HEK293 (cell line): ENCODE measurements at regions not wholly inside any gene's neighbourhood (a gene's known extent, or its start where the extent isn't known, plus 50 kb on each side); places are given as distances from the start of the nearest gene placed in this dataset.

Source experiments
- CTCF ChIA-PET: fragments of 350-600 bp; formaldehyde crosslinking; extraction: SDS; loops from one replicate; lab custom pipeline; 2021; ENCODE audit warnings: antibody characterized with exemption; lab: Yijun Ruan, JAX
- POLR2A ChIA-PET: fragments of 300-600 bp; formaldehyde crosslinking; extraction: SDS; loops from one replicate; lab custom pipeline; 2020; ENCODE audit warnings: antibody characterized with exemption, inconsistent platforms; lab: Yijun Ruan, JAX
- H3K27ac ChIP-seq: fragments of 200-500 bp; sonication (Bioruptor generic); 2 replicates; pipeline ENCODE4 v1.5.1; 2014; ENCODE audit warnings: low read depth, low read length, control low read depth, inconsistent platforms; ENCODE audit errors: extremely low read depth
- H3K36me3 ChIP-seq, 2 experiments: fragments of 200-500 bp in 1 of 2; sonication (Bioruptor generic) in 1 of 2; 1 replicate in 1 of 2; 2 replicates in 1 of 2; pipeline ENCODE4 v1.5.1; 2014 to 2017; ENCODE audit warnings: inconsistent platforms in 2 of 2, low read length in 2 of 2; ENCODE audit not compliant: control insufficient read depth in 2 of 2, insufficient read depth in 1 of 2
- H3K4me1 ChIP-seq: fragments of 200-500 bp; sonication (Bioruptor generic); 2 replicates; pipeline ENCODE4 v1.5.1; 2014; ENCODE audit warnings: mild to moderate bottlenecking, low read length, inconsistent platforms; ENCODE audit not compliant: control insufficient read depth, insufficient read depth
- H3K4me3 ChIP-seq: 2 replicates; pipeline ENCODE4 v1.5.1; 2011; ENCODE audit warnings: low read depth, mild to moderate bottlenecking, control low read depth, low read length, moderate library complexity
- H3K9me3 ChIP-seq: fragments of 200-500 bp; sonication (Bioruptor generic); 2 replicates; pipeline ENCODE4 v1.5.1; 2014; ENCODE audit warnings: low read depth, low read length, inconsistent platforms; ENCODE audit not compliant: control insufficient read depth, insufficient read depth
- GLI2 ChIP-seq: fragments of 450-650 bp; formaldehyde crosslinking; IDR thresholded peaks from 2 replicates; pipeline ENCODE4; 2017; ENCODE audit warnings: missing biosample characterization, missing genetic modification characterization, low read depth, borderline replicate concordance
- KLF9 ChIP-seq: fragments of 450-650 bp; formaldehyde crosslinking; IDR thresholded peaks from 2 replicates; pipeline ENCODE4 v1.5.1; 2016; ENCODE audit warnings: missing biosample characterization, missing genetic modification characterization, low read depth
- PRDM10 ChIP-seq: fragments of 450-650 bp; formaldehyde crosslinking; IDR thresholded peaks from 2 replicates; pipeline ENCODE4 v1.5.1; 2016; ENCODE audit warnings: missing biosample characterization, missing genetic modification characterization
- SP7 ChIP-seq: fragments of 450-650 bp; formaldehyde crosslinking; IDR thresholded peaks from 2 replicates; pipeline ENCODE4 v1.5.1; 2016; ENCODE audit warnings: missing biosample characterization, missing genetic modification characterization
- ZBTB8A ChIP-seq: fragments of 450-650 bp; formaldehyde crosslinking; IDR thresholded peaks from 2 replicates; pipeline ENCODE4 v1.5.1; 2016; ENCODE audit warnings: missing biosample characterization, missing genetic modification characterization
- ZNF112 ChIP-seq: fragments of 450-650 bp; formaldehyde crosslinking; IDR thresholded peaks from 2 replicates; pipeline ENCODE4 v1.5.0; 2017; ENCODE audit warnings: missing biosample characterization, missing genetic modification characterization
- ZNF138 ChIP-seq: fragments of 450-650 bp; formaldehyde crosslinking; IDR thresholded peaks from 2 replicates; pipeline ENCODE4 v1.5.1; 2016; ENCODE audit warnings: missing biosample characterization, missing genetic modification characterization, borderline replicate concordance
- ZNF169 ChIP-seq: fragments of 450-650 bp; formaldehyde crosslinking; IDR thresholded peaks from 2 replicates; pipeline ENCODE4 v1.5.1; 2016; ENCODE audit warnings: missing biosample characterization, missing genetic modification characterization
- ZNF335 ChIP-seq: fragments of 450-650 bp; formaldehyde crosslinking; conservative IDR thresholded peaks from 2 replicates; pipeline ENCODE4 v1.5.1; 2016; ENCODE audit warnings: missing biosample characterization, missing genetic modification characterization
- ZNF521 ChIP-seq: fragments of 450-650 bp; formaldehyde crosslinking; IDR thresholded peaks from 2 replicates; pipeline ENCODE4 v1.5.1; 2017; ENCODE audit warnings: missing biosample characterization, mild to moderate bottlenecking, missing genetic modification characterization
- ZNF791 ChIP-seq: fragments of 450-650 bp; formaldehyde crosslinking; IDR thresholded peaks from 2 replicates; pipeline ENCODE4 v1.5.1; 2016; ENCODE audit warnings: missing biosample characterization, missing genetic modification characterization
- ZNF837 ChIP-seq: fragments of 450-650 bp; formaldehyde crosslinking; IDR thresholded peaks from 2 replicates; pipeline ENCODE4 v1.5.1; 2016; ENCODE audit warnings: missing biosample characterization, missing genetic modification characterization
- ZNF843 ChIP-seq: fragments of 450-650 bp; formaldehyde crosslinking; IDR thresholded peaks from 2 replicates; pipeline ENCODE4 v1.5.1; 2016; ENCODE audit warnings: missing biosample characterization, missing genetic modification characterization
- TF ChIP-seq, protein P1 (sequence below): IDR thresholded peaks from 2 replicates; pipeline ENCODE4 v1.6.1; 2011; ENCODE audit warnings: mild to moderate bottlenecking, low read depth, low read length, borderline replicate concordance
- TF ChIP-seq, protein P2 (sequence below): fragments of 450-650 bp; formaldehyde crosslinking; IDR thresholded peaks from 2 replicates; pipeline ENCODE4 v1.5.1; 2016; ENCODE audit warnings: missing biosample characterization, missing genetic modification characterization
- TF ChIP-seq, protein P3 (sequence below): fragments of 450-650 bp; formaldehyde crosslinking; IDR thresholded peaks from 2 replicates; pipeline ENCODE4 v1.5.1; 2016; ENCODE audit warnings: missing biosample characterization, missing genetic modification characterization, borderline replicate concordance
- TF ChIP-seq, protein P4 (sequence below): fragments of 450-650 bp; formaldehyde crosslinking; IDR thresholded peaks from 2 replicates; pipeline ENCODE4 v1.5.1; 2016; ENCODE audit warnings: missing biosample characterization, missing genetic modification characterization

- H3K36me3 ChIP-seq: no peaks in the 10 kb centered on the region
- CTCF ChIA-PET: interaction anchor here (0.6 kb wide), 1 partner anchor 132 kb away, joined by 3 read pairs; no protein-coding TSS in a partner anchor
- POLR2A ChIA-PET: no interaction called here
- H3K4me1 ChIP-seq: 0 out of 2 replicates have a peak, but pooled peaks cover 6% of the 10 kb centered on the region
- H3K27ac ChIP-seq: no peak overlapping the region
- no peak overlapping the region for H3K4me3 ChIP-seq
- TF ChIP-seq SP7 (peak; percentile 30; the same call in 1 of the 2 replicates), ZNF521 (tag by site-specific recombination) (no peak)
- H3K9me3 ChIP-seq: no peaks in the 10 kb centered on the region
These were observed 139.1 kb upstream of the TACR1 start for GRCh38 chr2:75338461-75338860.

DNA sequence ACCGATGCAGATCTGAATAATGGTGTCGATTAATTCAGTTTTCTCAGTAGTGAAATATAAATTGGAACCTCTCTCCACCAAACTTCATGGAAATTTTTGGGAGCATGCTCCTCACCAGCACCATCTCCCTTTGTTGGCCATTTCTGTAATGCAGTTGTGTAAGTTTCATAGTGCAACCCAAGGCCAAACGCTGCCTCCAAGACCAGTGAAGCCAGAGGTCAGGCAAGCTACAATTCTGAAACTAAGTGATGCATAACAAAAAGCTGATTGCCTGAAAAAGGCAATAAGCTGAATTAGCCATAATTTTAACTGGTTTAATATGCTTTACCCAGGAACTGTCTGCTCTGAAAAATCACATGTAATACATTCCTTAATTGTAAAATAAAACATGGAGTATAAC lies 138.3 kb upstream of the TACR1 start:
- H3K4me3 ChIP-seq: no peak overlapping the region
- ChIA-PET CTCF (no interaction called here), POLR2A (no interaction called here)
- H3K36me3 ChIP-seq: no peaks in the 10 kb centered on the region
- no peaks in the 10 kb centered on the region for H3K9me3 ChIP-seq
- H3K4me1 ChIP-seq: 0 out of 2 replicates have a peak, but pooled peaks cover 6% of the 10 kb centered on the region
- H3K27ac ChIP-seq: no peak overlapping the region
- TF ChIP-seq, protein P1, sequence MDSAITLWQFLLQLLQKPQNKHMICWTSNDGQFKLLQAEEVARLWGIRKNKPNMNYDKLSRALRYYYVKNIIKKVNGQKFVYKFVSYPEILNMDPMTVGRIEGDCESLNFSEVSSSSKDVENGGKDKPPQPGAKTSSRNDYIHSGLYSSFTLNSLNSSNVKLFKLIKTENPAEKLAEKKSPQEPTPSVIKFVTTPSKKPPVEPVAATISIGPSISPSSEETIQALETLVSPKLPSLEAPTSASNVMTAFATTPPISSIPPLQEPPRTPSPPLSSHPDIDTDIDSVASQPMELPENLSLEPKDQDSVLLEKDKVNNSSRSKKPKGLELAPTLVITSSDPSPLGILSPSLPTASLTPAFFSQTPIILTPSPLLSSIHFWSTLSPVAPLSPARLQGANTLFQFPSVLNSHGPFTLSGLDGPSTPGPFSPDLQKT: no peak
- no peak for TF ChIP-seq ZNF791
- TF ChIP-seq KLF9 (tag by site-specific recombination): no peak
- TF ChIP-seq ZBTB8A (tag by site-specific recombination): no peak
- TF ChIP-seq ZNF843 (tag by site-specific recombination): no peak
- no peak for TF ChIP-seq ZNF169
- TF ChIP-seq, protein P2, sequence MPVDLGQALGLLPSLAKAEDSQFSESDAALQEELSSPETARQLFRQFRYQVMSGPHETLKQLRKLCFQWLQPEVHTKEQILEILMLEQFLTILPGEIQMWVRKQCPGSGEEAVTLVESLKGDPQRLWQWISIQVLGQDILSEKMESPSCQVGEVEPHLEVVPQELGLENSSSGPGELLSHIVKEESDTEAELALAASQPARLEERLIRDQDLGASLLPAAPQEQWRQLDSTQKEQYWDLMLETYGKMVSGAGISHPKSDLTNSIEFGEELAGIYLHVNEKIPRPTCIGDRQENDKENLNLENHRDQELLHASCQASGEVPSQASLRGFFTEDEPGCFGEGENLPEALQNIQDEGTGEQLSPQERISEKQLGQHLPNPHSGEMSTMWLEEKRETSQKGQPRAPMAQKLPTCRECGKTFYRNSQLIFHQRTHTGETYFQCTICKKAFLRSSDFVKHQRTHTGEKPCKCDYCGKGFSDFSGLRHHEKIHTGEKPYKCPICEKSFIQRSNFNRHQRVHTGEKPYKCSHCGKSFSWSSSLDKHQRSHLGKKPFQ (tag by site-specific recombination): no peak
- TF ChIP-seq PRDM10 (tag by site-specific recombination): no peak
- TF ChIP-seq ZNF837 (tag by site-specific recombination): no peak
- TF ChIP-seq, protein P3, sequence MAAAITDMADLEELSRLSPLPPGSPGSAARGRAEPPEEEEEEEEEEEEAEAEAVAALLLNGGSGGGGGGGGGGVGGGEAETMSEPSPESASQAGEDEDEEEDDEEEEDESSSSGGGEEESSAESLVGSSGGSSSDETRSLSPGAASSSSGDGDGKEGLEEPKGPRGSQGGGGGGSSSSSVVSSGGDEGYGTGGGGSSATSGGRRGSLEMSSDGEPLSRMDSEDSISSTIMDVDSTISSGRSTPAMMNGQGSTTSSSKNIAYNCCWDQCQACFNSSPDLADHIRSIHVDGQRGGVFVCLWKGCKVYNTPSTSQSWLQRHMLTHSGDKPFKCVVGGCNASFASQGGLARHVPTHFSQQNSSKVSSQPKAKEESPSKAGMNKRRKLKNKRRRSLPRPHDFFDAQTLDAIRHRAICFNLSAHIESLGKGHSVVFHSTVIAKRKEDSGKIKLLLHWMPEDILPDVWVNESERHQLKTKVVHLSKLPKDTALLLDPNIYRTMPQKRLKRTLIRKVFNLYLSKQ (tag by site-specific recombination): no peak
- TF ChIP-seq ZNF112 (tag by site-specific recombination): no peak
- TF ChIP-seq, protein P4, sequence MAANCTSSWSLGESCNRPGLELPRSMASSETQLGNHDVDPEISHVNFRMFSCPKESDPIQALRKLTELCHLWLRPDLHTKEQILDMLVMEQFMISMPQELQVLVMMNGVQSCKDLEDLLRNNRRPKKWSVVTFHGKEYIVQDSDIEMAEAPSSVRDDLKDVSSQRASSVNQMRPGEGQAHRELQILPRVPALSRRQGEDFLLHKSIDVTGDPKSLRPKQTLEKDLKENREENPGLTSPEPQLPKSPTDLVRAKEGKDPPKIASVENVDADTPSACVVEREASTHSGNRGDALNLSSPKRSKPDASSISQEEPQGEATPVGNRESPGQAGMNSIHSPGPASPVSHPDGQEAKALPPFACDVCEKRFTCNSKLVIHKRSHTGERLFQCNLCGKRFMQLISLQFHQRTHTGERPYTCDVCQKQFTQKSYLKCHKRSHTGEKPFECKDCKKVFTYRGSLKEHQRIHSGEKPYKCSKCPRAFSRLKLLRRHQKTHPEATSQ (tag by site-specific recombination): no peak
- TF ChIP-seq ZNF138 (tag by site-specific recombination): no peak
- no peak for TF ChIP-seq ZNF335 (tag by site-specific recombination)
- no peak for TF ChIP-seq GLI2
- TF ChIP-seq, all 188 proteins: peak for 0
